A673 (cell line): ENCODE measurements at regions not wholly inside any gene's neighbourhood (a gene's known extent, or its start where the extent isn't known, plus 50 kb on each side); places are given as distances from the start of the nearest gene placed in this dataset.

Experiments used
- BruUV-seq: library from RNA; stranded (reverse); fragments of 400-500 nt; replicated peaks from 2 replicates; lab custom pipeline; 2021; lab: Mats Ljungman, UMichigan
- CTCF ChIA-PET: fragments of 300-600 bp; sonication (Branson Sonifier 250); formaldehyde crosslinking; loops from one replicate; lab custom pipeline; 2022; ENCODE audit warnings: antibody characterized with exemption; lab: Charles Lee
- POLR2A ChIA-PET: fragments of 300-600 bp; sonication (Branson Sonifier 250); formaldehyde crosslinking; loops from one replicate; lab custom pipeline; 2022; ENCODE audit warnings: antibody characterized with exemption; ENCODE audit not compliant: low non-redundant PET; lab: Charles Lee
- DNase-seq: peaks from one replicate; pipeline ENCODE4 v3.0.0-alpha.2; 2015; ENCODE audit warnings: low spot score
- H3K27ac ChIP-seq: fragments of 200-600 bp; sonication (generic); 2 replicates; pipeline ENCODE4 v1.5.1; 2016; ENCODE audit warnings: mixed run types, low read depth, mild to moderate bottlenecking, mixed read lengths, antibody characterized with exemption, low read length; ENCODE audit not compliant: poor library complexity, severe bottlenecking
- H3K27me3 ChIP-seq: fragments of 200-600 bp; sonication (generic); replicated peaks from 2 replicates; pipeline ENCODE4 v1.6.1; 2017; ENCODE audit warnings: mixed run types, low read depth, mild to moderate bottlenecking, mixed read lengths, antibody characterized with exemption, low read length; ENCODE audit not compliant: insufficient read depth, poor library complexity
- H3K36me3 ChIP-seq: fragments of 200-600 bp; sonication (generic); 2 replicates; pipeline ENCODE4 v1.6.1; 2016; ENCODE audit warnings: mixed run types, mild to moderate bottlenecking, mixed read lengths, antibody characterized with exemption, low read length; ENCODE audit not compliant: insufficient read depth, poor library complexity, severe bottlenecking
- H3K4me1 ChIP-seq: fragments of 200-600 bp; sonication (generic); 2 replicates; pipeline ENCODE4 v1.6.1; 2017; ENCODE audit warnings: mixed run types, mild to moderate bottlenecking, mixed read lengths, antibody characterized with exemption, low read length; ENCODE audit not compliant: insufficient read depth, poor library complexity, severe bottlenecking
- H3K4me3 ChIP-seq: fragments of 200-600 bp; sonication (generic); 2 replicates; pipeline ENCODE4 v1.5.1; 2016; ENCODE audit warnings: low read depth, mixed run types, mild to moderate bottlenecking, mixed read lengths, low read length; ENCODE audit not compliant: poor library complexity, severe bottlenecking
- H3K9me3 ChIP-seq: fragments of 200-600 bp; sonication (generic); 2 replicates; pipeline ENCODE4 v1.6.1; 2016; ENCODE audit warnings: mixed run types, low read depth, mild to moderate bottlenecking, mixed read lengths, antibody characterized with exemption, low read length; ENCODE audit not compliant: poor library complexity, severe bottlenecking
- CTCF ChIP-seq: fragments of 300-800, 200-600 bp; sonication (generic); conservative IDR thresholded peaks from 2 replicates; pipeline ENCODE4 v1.5.1; 2017; ENCODE audit warnings: low read depth, mild to moderate bottlenecking, antibody characterized with exemption, low read length, moderate library complexity, mixed read lengths
- EZH2 ChIP-seq: fragments of 200-600 bp; sonication (generic); IDR thresholded peaks from 2 replicates; pipeline ENCODE4 v1.6.1; 2017; ENCODE audit warnings: borderline replicate concordance, low read depth, mild to moderate bottlenecking, mixed read lengths, antibody characterized with exemption, low read length; ENCODE audit not compliant: poor library complexity, severe bottlenecking
- intact Hi-C: fragments of 100-400 bp; cut with micrococcal nuclease; formaldehyde crosslinking; loops from one replicate; pipeline ENCODE4 v1.10.0; 2022; ENCODE audit not compliant: unreplicated experiment

- TF ChIP-seq CTCF (no peak), EZH2 (no peak)
- H3K27ac ChIP-seq, result no peak overlapping the region
- DNase-seq, result peak; percentile 2
- H3K9me3 ChIP-seq, result no peaks in the 10 kb centered on the region
- no peaks in the 10 kb centered on the region for H3K27me3 ChIP-seq
- H3K4me1 ChIP-seq, result no peaks in the 10 kb centered on the region
- no peaks in the 10 kb centered on the region for H3K36me3 ChIP-seq
- no TSS peak for BruUV-seq
- ChIA-PET POLR2A (no interaction called here), CTCF (no interaction called here)
- intact Hi-C loops, result no loop called here
- H3K4me3 ChIP-seq, result no peak overlapping the region
Measured at GRCh38 chr9:21679432-21679831, 123.0 kb upstream of the MTAP start.

GRCh38 chr9:21680590-21680989 is 121.8 kb upstream of the MTAP start:
- TF ChIP-seq CTCF (no peak), EZH2 (no peak)
- intact Hi-C loops, result no loop called here
- H3K4me1 ChIP-seq, result no peaks in the 10 kb centered on the region
- CTCF ChIA-PET, result no interaction called here
- H3K36me3 ChIP-seq, result no peaks in the 10 kb centered on the region
- H3K4me3 ChIP-seq, result no peak overlapping the region
- no peaks in the 10 kb centered on the region for H3K9me3 ChIP-seq
- no peak overlapping the region for H3K27ac ChIP-seq
- no peaks in the 10 kb centered on the region for H3K27me3 ChIP-seq
- POLR2A ChIA-PET, result no interaction called here
- no peak for DNase-seq
- BruUV-seq, result no TSS peak

- no peak for TF ChIP-seq CTCF
- TF ChIP-seq EZH2, result no peak
- intact Hi-C loops, result no loop called here
- CTCF ChIA-PET, result no interaction called here
- H3K4me3 ChIP-seq, result no peak overlapping the region
- DNase-seq, result peak; percentile 32
- POLR2A ChIA-PET, result no interaction called here
- H3K27me3 ChIP-seq, result no peaks in the 10 kb centered on the region
- no peaks in the 10 kb centered on the region for H3K9me3 ChIP-seq
- no peaks in the 10 kb centered on the region for H3K4me1 ChIP-seq
- no peaks in the 10 kb centered on the region for H3K36me3 ChIP-seq
- BruUV-seq, result no TSS peak
- H3K27ac ChIP-seq, result no peak overlapping the region
Measured at GRCh38 chr9:21681641-21682040, 120.8 kb upstream of the MTAP start.
